ENCODE measurements at regions not wholly inside any gene's neighbourhood (a gene's known extent, or its start where the extent isn't known, plus 50 kb on each side); places are given as distances from the start of the nearest gene placed in this dataset.
"Not testable (repeated sequence)": the region's sequence is repeated elsewhere in the genome, so short reads cannot be mapped to it uniquely, and the experiment has no call there.

DNA sequence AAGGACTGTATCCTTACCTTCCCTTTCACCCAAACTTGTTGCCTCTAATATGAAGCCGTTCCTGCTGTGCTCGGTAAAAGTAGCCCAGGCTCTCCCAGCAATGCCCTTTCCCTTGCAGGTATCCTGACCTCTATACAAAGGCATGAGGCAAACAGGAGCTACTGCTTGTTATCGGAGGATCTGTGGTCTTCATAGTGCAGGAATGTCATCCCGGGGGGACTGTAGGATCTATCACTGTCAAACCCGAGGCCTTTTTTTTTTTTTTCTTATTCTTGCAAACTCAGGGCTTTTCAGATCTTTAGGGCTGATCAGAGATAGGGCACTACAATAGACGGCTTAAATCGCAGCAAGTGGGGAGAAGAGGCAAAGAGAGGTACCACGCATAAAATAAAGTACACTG lies 1206.6 kb downstream of the TYW1 start:
- Histone ChIP-seq H3K4me3 (no peak overlapping the region), H3K27me3 (no peaks in the 10 kb centered on the region), H3K36me3 (no peaks in the 10 kb centered on the region), H3K9me3 (no peaks in the 10 kb centered on the region)
- no peak for DNase-seq

- Histone ChIP-seq H3K4me3 (no peak overlapping the region), H3K9me3 (no peaks in the 10 kb centered on the region), H3K27me3 (no peaks in the 10 kb centered on the region), H3K36me3 (no peaks in the 10 kb centered on the region)
- no peak for DNase-seq
These were observed 1209.2 kb downstream of the TYW1 start for GRCh38 chr7:68205826-68206225.

DNA sequence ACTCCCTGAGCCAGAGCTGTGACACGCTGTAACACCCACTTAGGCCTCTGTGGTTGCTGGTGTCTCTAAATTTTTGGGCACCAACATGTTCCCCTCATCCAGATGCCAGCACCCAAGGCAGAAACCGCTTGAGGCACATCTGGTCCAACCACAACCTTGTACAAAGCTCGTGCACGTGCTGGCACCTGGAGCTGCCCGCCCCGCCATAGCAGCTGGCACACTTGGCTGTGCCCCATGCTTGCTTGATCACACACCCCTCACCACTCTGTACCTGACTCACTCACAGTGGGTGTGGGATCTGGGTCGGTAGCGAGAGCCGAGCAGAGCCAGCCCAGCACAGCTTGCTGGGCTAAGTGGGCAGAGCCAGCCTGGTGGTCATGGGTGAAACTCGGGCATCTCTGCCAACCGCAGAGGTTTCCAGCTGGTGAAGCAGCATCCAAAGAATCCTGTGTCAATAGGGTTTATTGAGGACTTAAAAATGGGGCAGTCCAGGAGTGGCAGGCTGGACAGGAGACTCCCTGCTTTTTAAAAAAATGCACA lies 1210.4 kb downstream of the TYW1 start:
- H3K36me3 ChIP-seq, result no peaks in the 10 kb centered on the region
- DNase-seq, result no peak

DNA sequence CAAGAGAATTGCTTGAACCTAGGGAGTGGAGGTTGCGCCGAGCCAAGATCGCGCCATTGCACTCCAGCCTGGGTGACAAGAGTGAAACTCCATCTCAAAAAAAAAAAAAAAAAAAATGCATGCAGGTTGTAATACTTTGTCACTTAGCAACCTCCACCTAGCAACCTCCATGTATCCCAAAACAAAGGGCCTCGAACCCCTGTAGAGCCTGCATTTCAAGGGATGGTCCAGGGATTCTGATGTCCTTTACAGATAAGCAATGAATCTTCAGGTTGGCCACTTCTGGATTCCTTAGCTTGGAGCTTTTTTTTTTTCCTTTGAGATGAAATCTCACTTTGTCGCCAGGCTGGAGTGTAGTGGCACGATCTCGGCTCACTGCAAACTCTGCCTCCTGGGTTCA lies 1211.0 kb downstream of the TYW1 start:
- Histone ChIP-seq H3K27me3 (no peaks in the 10 kb centered on the region), H3K36me3 (no peaks in the 10 kb centered on the region), H3K4me3 (no peak overlapping the region), H3K9me3 (no peaks in the 10 kb centered on the region)
- DNase-seq, result no peak

More for the DNA sequence above, 1210.4 kb downstream of the TYW1 start:
- H3K27me3 ChIP-seq, result no peaks in the 10 kb centered on the region
- H3K9me3 ChIP-seq, result no peaks in the 10 kb centered on the region
- H3K4me3 ChIP-seq, result no peak overlapping the region

DNA sequence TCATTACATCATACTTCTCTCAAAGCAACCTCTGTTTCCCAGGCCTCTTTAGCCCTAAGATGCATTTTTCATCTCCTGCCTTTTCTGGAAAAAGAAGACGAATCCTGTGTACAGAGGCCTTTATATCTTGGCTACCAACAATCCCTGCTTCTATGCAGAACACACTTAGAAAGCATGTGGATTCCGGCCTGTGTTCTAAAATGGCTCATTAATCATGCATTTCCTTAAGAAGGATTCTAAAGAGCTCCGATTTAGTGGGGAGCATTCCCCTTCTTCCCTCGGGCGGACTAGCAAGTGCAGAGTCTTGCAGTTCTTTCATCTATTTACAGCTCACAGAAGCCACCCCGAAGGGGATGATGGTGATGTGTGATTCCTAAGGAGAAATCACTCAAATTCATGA lies 1212.9 kb downstream of the TYW1 start:
- Histone ChIP-seq H3K36me3 (no peaks in the 10 kb centered on the region), H3K4me3 (no peak overlapping the region), H3K9me3 (no peaks in the 10 kb centered on the region), H3K27me3 (no peaks in the 10 kb centered on the region)
- no peak for DNase-seq

GRCh38 chr7:68213838-68214237 lies 1217.2 kb downstream of the TYW1 start:
- Histone ChIP-seq H3K27me3 (no peaks in the 10 kb centered on the region), H3K9me3 (no peaks in the 10 kb centered on the region), H3K36me3 (no peaks in the 10 kb centered on the region), H3K4me3 (no peak overlapping the region)
- no peak for DNase-seq

GRCh38 chr7:68216051-68216450 lies 1219.4 kb downstream of the TYW1 start:
- Histone ChIP-seq H3K9me3 (no peaks in the 10 kb centered on the region), H3K36me3 (no peaks in the 10 kb centered on the region), H3K27me3 (no peaks in the 10 kb centered on the region), H3K4me3 (no peak overlapping the region)
- DNase-seq, result peak; percentile 84

- Histone ChIP-seq H3K27me3 (no peaks in the 10 kb centered on the region), H3K36me3 (no peaks in the 10 kb centered on the region), H3K4me3 (no peak overlapping the region), H3K9me3 (no peaks in the 10 kb centered on the region)
- no peak for DNase-seq
These were observed 1220.8 kb downstream of the TYW1 start for GRCh38 chr7:68217426-68217825.

GRCh38 chr7:68218461-68218860 lies 1221.8 kb downstream of the TYW1 start:
- Histone ChIP-seq H3K9me3 (no peaks in the 10 kb centered on the region), H3K27me3 (no peaks in the 10 kb centered on the region), H3K4me3 (no peak overlapping the region), H3K36me3 (no peaks in the 10 kb centered on the region)
- no peak for DNase-seq

DNA sequence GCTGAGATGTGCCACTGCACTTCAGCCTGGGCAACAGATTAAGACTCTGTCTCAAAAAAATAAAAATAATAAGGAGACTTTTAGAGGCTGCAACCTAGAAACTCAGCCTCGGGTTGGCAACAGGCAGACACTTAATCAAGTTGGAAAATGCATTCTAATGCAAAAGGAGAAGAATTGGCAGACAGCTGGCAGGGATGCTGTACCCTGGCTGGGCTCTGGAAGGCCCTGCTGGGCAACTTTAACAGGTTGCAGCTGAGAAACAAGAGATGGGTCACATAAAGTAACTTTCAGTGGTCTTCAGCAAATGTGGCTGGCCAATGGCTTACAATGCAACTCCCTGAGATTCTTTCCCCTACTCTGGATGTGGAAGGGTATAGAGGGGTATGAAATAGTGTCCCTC lies 1225.7 kb downstream of the TYW1 start:
- Histone ChIP-seq H3K27me3 (no peaks in the 10 kb centered on the region), H3K36me3 (no peaks in the 10 kb centered on the region), H3K4me3 (no peak overlapping the region), H3K9me3 (no peaks in the 10 kb centered on the region)
- no peak for DNase-seq

- no peaks in the 10 kb centered on the region for H3K27me3 ChIP-seq
- DNase-seq, result no peak
- no peak overlapping the region for H3K4me3 ChIP-seq
- no peaks in the 10 kb centered on the region for H3K9me3 ChIP-seq
- no peaks in the 10 kb centered on the region for H3K36me3 ChIP-seq
These were observed 1227.6 kb downstream of the TYW1 start for GRCh38 chr7:68224041-68224741.

GRCh38 chr7:68231011-68231410 lies 1234.4 kb downstream of the TYW1 start:
- not testable (repeated sequence) for H3K36me3 ChIP-seq, H3K4me3 ChIP-seq, H3K9me3 ChIP-seq, DNase-seq, H3K27me3 ChIP-seq

DNA sequence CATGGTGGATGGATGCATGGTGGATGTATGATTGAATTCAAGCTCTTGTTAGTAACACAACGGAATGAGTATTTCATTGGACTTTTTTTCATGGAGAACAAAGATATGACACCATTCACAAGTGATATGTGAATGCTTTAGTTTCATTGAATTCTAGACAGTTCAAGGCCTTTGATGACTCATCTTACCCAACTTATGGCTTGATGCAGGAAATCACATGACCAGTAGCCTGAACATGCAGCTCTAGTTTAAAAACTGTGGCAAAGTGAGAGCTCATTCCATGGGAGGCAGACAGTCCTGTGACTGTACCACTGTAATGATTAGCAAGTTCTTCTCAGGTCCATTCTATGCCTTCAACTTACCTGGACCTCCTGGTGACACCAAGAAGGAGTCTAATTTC lies 1239.3 kb downstream of the TYW1 start:
- Histone ChIP-seq H3K27me3 (no peaks in the 10 kb centered on the region), H3K4me3 (no peak overlapping the region), H3K36me3 (no peaks in the 10 kb centered on the region), H3K9me3 (no peaks in the 10 kb centered on the region)
- no peak for DNase-seq

DNA sequence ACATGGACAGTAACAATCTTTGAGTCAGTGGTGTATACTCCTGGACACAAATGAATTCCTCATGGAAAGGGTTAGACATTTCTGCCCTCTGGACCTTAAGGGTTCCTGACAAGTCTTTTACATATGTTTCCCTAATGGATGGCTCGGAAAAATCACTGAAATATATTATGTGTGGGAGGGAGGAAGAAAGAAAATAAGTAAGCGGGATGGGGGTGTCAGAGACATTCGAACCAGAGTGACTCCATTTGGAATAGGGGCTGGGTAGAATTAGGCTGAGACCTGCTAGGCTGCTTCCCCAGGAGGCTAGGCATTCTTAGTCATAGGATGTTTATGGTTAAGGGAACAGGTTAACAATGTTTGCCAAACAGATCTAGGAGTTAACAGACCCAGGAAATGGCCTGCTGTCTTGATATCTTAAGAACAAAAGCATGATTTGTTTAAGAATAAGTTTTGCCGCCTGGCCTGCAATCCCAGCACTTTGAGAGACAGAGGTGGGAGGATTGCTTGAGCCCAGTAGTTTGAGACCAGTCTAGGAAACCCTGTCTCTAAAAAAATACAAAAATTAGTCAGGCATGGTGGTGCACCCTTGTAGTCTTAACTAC lies 1241.7 kb downstream of the TYW1 start:
- no peak for DNase-seq
- H3K4me3 ChIP-seq, result no peak overlapping the region
- no peaks in the 10 kb centered on the region for H3K36me3 ChIP-seq

DNA sequence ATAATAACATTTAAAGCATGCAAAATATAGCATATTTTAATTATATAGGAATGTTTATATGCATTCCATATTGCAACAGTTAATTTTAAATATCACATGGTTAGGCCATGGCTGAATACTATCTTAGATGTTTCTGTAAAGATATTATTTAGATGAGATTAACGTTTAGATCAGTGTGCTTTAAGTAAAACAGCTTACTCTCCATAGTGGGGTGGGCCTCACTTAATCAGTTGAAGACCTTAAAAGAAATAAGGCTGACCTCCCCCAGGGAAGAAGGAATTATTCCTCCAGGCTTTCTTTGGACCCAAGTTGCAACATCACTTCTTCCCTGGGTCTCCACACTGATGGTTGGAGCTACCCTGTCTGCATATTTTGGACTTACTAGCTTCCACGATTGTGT lies 1246.5 kb downstream of the TYW1 start:
- Histone ChIP-seq H3K4me3 (no peak overlapping the region), H3K9me3 (no peaks in the 10 kb centered on the region), H3K27me3 (no peaks in the 10 kb centered on the region), H3K36me3 (no peaks in the 10 kb centered on the region)
- no peak for DNase-seq

More for the DNA sequence above, 1241.7 kb downstream of the TYW1 start:
- Histone ChIP-seq H3K27me3 (no peaks in the 10 kb centered on the region), H3K9me3 (no peaks in the 10 kb centered on the region)

DNA sequence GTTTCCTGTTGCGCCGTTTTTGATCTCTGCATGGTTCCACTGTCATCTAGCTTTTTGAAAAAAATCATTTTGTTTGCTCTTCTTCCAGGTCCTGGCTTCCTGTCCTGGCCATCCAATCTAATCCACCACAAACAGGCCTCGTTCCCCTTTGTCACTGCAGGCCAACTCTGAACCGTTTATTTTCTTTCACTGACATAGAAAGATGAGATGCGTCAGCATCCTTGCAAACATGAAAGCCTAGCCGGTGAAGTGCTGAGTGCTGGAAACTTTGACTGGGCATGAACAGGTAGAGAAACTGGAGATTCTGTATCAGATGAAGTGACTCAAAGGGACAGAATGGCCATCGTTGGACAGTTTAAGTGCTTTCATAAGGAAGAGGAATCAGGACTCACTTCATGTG lies 1247.8 kb downstream of the TYW1 start:
- Histone ChIP-seq H3K27me3 (no peaks in the 10 kb centered on the region), H3K36me3 (no peaks in the 10 kb centered on the region), H3K4me3 (no peak overlapping the region), H3K9me3 (no peaks in the 10 kb centered on the region; the same call in 1 of the 2 replicates)
- no peak for DNase-seq

DNA sequence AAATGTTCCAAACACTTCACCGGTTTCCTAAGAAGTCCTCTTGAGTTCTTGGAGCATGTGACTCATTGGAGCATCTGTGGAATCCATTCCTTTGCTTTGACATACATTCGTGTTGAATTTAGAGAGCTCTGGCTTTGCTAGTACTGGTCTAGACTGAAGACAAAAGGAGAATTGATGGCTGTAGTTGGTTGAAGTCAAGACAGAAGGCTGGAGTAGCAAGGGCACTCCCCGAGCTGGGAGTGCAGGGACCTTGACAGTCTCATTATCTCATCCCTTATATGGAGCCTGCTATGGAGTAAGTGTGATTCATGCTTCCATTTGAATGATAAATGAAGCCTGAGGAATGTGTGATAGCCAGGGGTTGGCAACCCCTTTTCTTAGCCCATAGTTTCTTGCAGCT lies 1249.1 kb downstream of the TYW1 start:
- no peaks in the 10 kb centered on the region for H3K27me3 ChIP-seq
- H3K36me3 ChIP-seq, result no peaks in the 10 kb centered on the region
- no peaks in the 10 kb centered on the region; the same call in 1 of the 2 replicates for H3K9me3 ChIP-seq
- DNase-seq, result no peak
- H3K4me3 ChIP-seq, result no peak overlapping the region

GRCh38 chr7:68246189-68246633 lies 1249.6 kb downstream of the TYW1 start:
- Histone ChIP-seq H3K36me3 (no peaks in the 10 kb centered on the region), H3K4me3 (no peak overlapping the region), H3K9me3 (no peaks in the 10 kb centered on the region; the same call in 1 of the 2 replicates), H3K27me3 (no peaks in the 10 kb centered on the region)
- no peak for DNase-seq

Measured in MG63 (cell line).